Dermis microvascular lymphatic vessel endothelial cell (primary cell): ENCODE measurements at regions not wholly inside any gene's neighbourhood (a gene's known extent, or its start where the extent isn't known, plus 50 kb on each side); places are given as distances from the start of the nearest gene placed in this dataset.
A peak's percentile ranks its signal among the peaks of the same experiment; 100 is the strongest.

Source experiments
- DNase-seq, 2 donors: peaks; one replicate each; pipeline versions ENCODE4 v3.0.0 to v3.0.0-alpha.2; 2010; ENCODE audit warnings: low read depth in 2 of 2

GRCh38 chr2:158049129-158049855, 52.4 kb upstream of the UPP2 start:
- no peak for DNase-seq

DNA sequence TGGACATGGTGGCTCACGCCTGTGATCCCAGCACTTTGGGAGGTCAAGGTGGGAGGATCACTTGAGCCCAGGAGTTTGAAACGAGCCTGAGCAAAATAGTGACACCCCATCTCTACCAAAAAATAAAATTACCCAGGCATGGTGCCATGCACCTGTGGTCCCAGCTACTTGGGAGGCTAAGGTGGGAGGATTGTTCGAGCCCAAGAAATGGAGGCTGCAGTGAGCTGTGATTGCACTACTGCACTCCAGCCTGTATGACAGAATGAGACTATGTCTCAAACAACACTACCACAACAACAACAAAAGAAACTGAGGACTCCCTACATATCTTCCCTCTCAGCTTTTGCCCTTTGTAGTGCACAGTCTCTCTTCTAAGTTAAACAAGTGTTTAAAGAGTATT, 53.3 kb upstream of the UPP2 start:
- DNase-seq: no peak

- peak in 1 of 2 donors; percentile 32 for DNase-seq
Measured at GRCh38 chr2:158047156-158047611, 54.5 kb upstream of the UPP2 start.

DNA sequence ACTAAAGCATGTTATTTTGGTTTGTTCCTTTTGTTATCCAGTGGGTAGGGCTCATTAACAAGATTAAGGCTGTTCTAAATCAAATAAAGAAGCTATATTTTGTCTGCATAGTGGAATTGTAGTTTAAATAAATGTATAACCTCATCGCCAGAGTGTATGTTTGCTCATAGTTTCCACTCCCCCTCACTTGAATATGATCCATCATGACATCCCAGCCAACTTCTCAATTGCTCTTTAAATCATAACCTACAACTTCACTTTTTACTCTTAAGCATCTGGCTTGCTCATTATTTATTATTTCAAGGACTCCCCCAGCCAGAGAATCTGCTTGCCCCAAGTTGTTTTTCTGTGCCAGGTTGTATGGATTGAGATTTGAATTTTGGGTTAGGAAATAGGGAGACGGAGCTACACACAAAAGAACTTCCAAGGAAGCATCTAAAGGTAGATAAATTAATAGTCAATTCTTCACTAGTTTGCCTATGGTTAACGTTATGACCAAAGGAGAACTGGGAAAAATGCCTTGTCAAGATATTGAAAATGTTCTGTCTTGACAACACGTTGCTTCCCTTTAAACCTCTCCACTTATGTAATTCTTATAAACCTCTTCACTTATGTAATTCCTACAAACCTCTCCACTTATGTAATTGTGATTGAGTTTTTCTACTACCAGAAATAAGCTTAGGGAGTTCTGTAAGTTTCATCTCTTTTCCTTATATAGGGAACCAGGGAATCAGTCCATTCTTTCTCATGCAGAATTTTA, 55.4 kb upstream of the UPP2 start:
- no peak for DNase-seq

DNA sequence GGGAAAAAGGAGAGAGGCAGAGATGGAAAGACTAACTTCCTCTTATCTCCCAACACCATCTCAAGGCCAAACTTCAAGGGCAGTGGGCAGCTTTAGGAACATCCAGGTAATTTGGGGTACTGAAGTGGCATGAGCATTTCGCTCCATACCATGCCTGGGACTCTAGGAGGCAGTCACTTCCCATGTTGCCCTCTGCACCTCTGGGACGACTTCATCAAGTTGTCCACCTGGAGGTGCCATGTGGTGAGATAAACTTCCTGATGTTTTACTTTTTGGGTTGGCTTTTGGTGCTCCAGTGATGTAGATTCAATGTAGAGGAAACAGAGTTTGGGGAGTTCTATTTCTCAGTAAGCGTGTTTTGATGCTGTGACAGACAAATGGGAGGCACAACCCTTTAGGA, 56.3 kb upstream of the UPP2 start:
- DNase-seq: no peak

DNA sequence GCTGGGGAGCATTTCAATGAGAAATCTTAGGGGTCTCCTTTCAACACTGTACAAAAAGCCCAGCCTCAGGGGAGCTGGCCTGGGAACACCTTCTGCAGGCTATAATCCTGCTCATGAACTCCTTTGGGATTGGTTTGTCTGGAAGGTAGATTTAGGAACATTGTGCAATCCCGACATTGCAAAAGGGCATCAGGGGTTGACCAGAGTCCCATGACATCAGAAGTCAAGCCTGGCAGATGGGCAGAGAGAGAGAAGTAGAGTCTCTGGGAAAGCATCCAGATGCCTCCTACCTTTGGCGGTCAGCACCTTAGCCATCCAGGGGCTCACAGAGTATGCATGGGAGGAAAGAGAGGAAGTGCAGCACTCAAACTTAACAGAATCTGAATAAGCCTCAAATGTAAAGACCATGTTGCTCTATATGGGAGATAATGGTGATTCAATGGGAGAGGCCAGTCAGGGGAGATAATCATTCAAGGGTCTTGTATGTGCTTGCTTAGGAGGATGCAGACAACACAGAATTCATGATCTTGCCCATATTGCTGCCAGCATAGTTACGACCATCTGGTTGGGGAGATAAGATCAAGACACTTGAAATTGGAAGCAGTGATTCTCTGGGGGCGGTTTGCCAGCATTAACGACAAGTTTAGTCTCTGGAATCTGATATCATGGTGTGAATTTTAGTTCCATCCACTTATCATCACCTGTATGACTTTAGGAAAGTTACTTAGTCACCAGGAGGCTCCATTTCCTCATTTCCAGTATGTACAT, 58.3 kb upstream of the UPP2 start:
- DNase-seq: no peak

- DNase-seq: no peak
Measured at GRCh38 chr2:158042666-158043065, 59.0 kb upstream of the UPP2 start.

- DNase-seq: no peak
Measured at GRCh38 chr2:158042245-158042644, 59.4 kb upstream of the UPP2 start.

DNA sequence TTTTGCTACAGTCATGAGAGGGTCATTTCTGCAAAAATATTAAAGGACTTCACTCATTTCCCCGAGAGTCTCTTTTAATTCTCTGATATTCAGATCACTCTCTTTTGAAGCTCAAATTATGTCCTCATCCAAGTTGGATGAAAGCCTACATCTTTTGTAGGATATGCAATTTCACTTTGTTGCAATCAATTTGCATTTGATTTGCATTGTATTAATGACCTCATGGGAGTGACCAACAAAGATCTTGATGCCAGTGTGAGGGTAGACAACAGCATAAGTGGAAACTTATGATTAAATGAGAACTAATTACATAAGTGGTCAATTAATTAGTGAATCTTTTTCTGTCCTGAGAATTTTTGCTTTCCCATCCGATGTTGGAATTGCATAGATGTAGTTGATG, 60.3 kb upstream of the UPP2 start:
- no peak for DNase-seq

GRCh38 chr2:158038901-158039300, 62.8 kb upstream of the UPP2 start:
- no peak for DNase-seq

DNA sequence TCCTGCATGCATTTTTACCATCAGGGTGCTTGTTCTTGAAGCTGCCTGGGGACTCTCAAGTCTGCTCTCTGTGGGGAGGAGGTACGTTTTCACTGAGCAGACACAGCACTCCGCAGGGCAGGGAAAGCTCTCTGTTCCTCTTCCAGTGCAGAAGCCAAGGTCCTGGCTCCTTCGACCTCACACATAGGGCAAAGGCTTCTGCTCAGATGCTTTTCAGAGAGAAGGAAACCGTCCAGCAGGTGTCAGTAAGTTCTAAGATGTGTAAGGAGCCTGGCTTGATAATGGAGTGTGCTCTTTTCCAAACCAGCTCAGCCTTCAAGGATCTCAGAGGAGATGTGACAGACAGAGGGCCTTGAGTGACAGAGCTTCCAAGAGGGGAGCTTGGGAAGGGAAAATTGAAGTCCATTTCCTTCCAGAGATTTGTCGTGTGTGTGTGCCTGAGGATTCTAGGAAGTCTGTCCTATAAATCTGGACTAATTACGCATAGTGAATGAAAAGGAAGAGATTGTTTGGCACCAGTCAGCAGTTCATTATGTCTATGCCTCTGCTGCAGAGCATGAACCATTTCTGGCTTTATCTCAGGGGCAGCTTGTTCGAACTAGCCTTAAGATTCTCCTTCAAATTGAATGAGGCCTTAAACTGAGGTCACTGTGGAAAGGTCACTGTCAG, 67.3 kb upstream of the UPP2 start:
- peak in 1 of 2 donors; percentile 61 for DNase-seq

- DNase-seq: no peak
Measured at GRCh38 chr2:158031371-158031770, 70.3 kb upstream of the UPP2 start.

DNA sequence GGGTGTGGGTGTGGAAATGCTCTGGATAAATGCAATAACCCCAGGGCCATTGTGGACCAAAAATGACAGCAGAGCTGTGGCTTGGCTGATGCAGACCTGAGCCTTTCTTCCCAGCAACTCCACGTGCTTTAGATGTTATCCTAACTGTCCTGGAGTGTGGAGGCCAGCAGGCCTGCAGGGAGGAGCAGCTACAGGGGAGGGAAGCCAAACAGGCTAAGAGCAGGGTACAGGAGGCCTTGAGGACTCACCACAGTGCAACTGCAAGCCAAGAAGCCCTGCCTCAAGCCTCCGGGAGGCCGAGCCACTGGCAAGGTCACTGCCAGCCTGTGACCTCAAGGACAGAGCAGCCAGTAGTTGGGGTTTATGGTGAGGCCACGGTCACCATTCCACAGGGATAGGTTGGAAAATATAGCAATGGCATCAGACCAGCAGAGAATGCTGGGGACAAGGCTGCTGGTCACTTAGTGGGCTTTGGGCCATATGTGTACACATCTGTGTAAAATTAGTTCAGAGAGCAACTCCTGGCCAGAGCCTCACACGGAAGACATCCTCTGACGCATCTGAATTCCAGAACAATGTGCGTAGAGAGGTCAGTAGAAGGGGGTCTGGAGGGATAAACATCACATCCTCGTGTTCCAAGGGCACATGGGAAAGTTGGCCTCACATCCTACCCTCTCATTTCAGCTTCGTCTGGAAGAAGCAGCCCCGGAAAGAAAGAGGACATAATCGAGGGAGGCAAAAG, 76.2 kb upstream of the UPP2 start:
- no peak for DNase-seq

DNA sequence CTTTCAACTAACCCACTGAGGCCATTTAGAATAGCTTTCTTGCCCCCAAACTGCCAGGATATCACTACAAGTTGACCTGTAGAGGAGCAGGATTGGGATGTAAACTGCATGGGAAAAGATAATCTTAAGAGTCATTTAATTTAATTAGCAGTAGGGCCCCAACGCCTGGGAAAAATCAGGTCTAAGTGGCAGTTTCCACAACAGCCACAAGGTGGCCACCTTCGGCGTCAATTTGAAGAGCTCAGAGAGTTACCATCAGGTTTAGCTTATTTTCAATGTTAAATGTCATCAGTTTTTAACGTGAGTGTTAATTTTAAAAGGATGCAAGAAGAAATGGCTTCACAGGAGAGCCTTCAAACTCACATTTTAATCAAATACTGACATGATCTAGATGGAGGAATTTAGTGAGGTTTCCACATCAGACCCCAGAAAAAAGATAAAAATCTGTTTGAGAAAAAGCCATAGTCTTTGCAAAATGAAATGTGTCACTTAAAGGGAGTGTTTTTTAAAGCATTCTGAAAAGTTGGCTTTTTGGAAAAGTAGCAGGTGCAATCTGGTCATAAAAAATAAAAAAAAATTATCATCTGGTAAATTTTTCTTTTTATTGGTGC, 77.3 kb upstream of the UPP2 start:
- DNase-seq: peak; percentile 20 to 48

DNA sequence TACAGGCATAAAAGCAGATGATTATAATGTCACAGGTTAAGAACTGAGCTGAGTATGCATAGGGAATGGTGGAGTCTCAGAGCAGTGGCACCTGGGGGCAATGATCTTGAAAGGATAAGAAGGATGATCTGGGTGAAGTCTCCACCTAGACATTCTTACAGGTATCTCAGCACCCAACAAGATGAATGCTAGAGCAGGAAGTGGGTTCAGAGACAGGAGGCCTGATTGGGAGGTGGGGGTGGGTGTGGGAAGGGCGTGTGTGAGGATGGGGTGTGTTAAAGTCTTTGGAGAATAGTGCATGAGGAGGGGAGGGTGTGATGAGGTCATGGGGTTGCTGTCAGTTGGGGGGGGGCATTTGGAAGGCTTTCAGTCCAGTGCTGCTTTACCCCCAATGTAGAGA, 78.8 kb upstream of the UPP2 start:
- DNase-seq: no peak

DNA sequence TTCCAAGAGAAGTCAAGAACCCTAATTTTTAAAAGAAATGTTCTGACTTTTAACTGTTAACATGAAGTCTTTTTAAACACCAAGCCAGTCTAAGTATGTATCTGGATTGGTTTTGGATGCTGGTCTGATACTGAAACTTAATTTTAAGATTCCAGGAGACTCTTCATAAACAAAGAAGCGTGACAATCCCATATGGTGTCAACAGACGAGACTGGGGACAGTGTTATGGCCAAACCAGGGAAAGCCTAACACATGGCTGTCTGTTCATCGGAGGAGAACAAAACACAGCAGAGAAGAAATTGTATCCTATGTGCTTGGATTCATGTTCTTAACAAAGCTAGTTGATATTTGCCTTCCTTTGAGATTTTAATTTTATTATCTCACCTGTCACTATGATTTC, 80.5 kb upstream of the UPP2 start:
- no peak for DNase-seq

DNA sequence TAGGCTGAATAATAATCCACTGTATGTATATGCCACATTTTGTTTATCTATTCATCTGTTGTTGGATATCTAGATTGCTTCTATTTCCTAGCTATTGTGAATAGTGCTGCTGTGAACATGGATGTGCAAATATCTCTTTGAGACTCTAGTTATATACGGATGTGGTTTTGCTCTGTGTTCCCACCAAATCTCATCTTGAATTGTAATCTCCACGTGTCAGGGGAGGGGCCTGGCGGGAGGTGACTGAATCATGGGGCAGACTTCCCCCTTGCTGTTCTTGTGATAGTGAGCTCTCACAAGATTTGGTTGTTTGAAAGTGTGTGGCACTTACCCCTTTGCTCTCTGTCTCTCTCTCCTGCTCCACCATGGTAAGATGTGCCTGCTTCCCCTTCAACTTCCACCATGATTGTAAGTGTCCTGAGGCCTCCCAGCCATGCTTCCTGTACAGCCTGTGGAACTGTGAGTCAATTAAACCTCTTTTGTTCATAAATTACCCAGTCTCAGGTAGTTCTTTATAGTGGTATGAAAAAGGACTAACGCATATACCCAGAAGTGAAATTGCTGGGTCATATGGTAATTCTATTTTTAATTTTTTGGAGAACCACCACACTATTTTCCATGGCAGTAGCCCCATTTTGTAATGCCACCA, 86.1 kb upstream of the UPP2 start:
- no peak for DNase-seq

GRCh38 chr2:158013891-158014290, 87.8 kb upstream of the UPP2 start:
- peak in 1 of 2 donors; percentile 15 for DNase-seq

DNA sequence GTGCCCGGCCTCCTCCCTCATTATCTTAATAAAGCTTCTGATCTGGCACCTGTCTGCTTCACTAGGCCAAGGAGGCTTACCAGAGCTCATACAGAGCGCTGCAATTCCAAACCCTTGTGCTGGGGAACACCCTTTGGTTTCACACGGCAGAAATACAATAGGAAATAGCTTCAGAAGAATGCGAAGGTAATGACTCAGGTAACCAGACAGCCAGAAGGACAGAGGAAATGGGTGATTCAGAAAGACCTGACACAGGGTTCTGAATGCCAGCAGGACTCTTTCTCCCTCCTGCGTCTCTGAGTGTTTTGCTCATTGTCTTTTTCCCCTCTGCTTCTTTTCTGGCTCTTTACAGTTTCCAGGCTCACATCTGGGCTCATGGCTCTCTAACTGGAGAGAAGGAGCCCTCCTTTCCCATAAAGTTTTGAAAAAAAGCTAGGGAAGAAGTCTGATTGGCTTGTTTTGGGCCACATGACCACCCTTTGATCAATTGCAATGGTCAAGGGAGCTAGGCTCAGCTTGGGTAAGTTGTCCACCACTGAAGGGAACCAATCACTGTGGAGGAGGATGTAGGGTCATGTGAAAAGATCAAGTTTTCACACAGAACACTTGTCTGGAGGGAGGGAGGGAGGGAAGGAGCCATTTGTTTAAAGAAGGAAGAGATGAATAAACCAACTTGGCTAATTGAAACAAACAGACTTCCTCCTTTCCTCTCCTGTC, 90.5 kb upstream of the UPP2 start:
- DNase-seq: peak in 1 of 2 donors; percentile 57
